K562 (cell line): ENCODE measurements at regions not wholly inside any gene's neighbourhood (a gene's known extent, or its start where the extent isn't known, plus 50 kb on each side); places are given as distances from the start of the nearest gene placed in this dataset.

Experiments used
- ATAC-seq: fragments of 200-7000 bp; cut with Tn5 transposase; 3 replicates; pipeline ENCODE4 v1.9.1; 2020; ENCODE audit warnings: moderate library complexity
- BruUV-seq: library from RNA; stranded (reverse); fragments of 400-500 nt; replicated peaks from 2 replicates; lab custom pipeline; 2021; lab: Mats Ljungman, UMichigan
- CTCF ChIA-PET: fragments of 300-600 bp; formaldehyde crosslinking; extraction: SDS; loops from one replicate; lab custom pipeline; 2021; ENCODE audit warnings: low intra/inter-chr PET ratio; lab: Yijun Ruan, JAX
- POLR2A ChIA-PET: fragments of 300-600, 350-650 bp; sonication (Branson Sonifier 250); formaldehyde crosslinking; extraction: SDS; loops from one replicate; lab custom pipeline; 2021; ENCODE audit warnings: antibody characterized with exemption, inconsistent platforms; lab: Yijun Ruan, JAX
- DNase-seq, 4 experiments: peaks; one replicate each; pipeline versions ENCODE4 v3.0.0 to v3.0.0-alpha.2; 2011 to 2018; ENCODE audit warnings: low spot score in 3 of 4, mixed read lengths in 3 of 4; ENCODE audit errors: extremely low read depth in 1 of 4
- FAIRE-seq: peaks from 2 replicates; lab custom pipeline; 2011; peaks lifted over from hg19 to GRCh38; lab: Jason Lieb, UNC
- H2AFZ ChIP-seq: 2 replicates; pipeline ENCODE4 v1.6.0; 2011; ENCODE audit warnings: low read depth, low read length, control low read depth, inconsistent platforms
- H3K27ac ChIP-seq: fragments of 200-600 bp; 3 replicates; pipeline ENCODE4 v1.8.0; 2011; ENCODE audit warnings: low read depth, mild to moderate bottlenecking, control low read depth, inconsistent platforms, low read length, moderate library complexity, mixed read lengths; ENCODE audit errors: extremely low read depth
- H3K27me3 ChIP-seq, 2 experiments: fragments of 300-600 bp in 1 of 2; 2 replicates in 1 of 2; 3 replicates in 1 of 2; pipeline versions ENCODE4 v1.6.0 to v1.8.0; 2011; ENCODE audit warnings: inconsistent platforms in 2 of 2, low read length in 2 of 2, mild to moderate bottlenecking in 1 of 2, mixed read lengths in 1 of 2, moderate library complexity in 1 of 2; ENCODE audit not compliant: control insufficient read depth in 2 of 2, insufficient read depth in 2 of 2
- H3K36me3 ChIP-seq: fragments of 300-600 bp; 3 replicates; pipeline ENCODE4 v1.8.0; 2011; ENCODE audit warnings: mild to moderate bottlenecking, low read length, inconsistent platforms; ENCODE audit not compliant: control insufficient read depth, insufficient read depth
- H3K4me1 ChIP-seq, 2 experiments: fragments of 200-600 bp in 1 of 2; replicated peaks in 1 of 2; 2 replicates in 1 of 2; 3 replicates in 1 of 2; pipeline versions ENCODE4 v1.5.1 to v1.8.0; 2011; ENCODE audit warnings: inconsistent platforms in 2 of 2, low read length in 2 of 2, mild to moderate bottlenecking in 1 of 2, mixed read lengths in 1 of 2, moderate library complexity in 1 of 2; ENCODE audit not compliant: control insufficient read depth in 2 of 2, insufficient read depth in 2 of 2
- H3K4me2 ChIP-seq: 2 replicates; pipeline ENCODE4 v1.6.1; 2011; ENCODE audit warnings: low read length, control low read depth, inconsistent platforms, mixed read lengths; ENCODE audit not compliant: insufficient read depth
- H3K4me3 ChIP-seq: fragments of 200-600 bp; sonication (generic), shearing (Covaris generic); 2 replicates; pipeline ENCODE4 v1.5.1; 2016; ENCODE audit warnings: control low read depth, inconsistent platforms
- H3K79me2 ChIP-seq: fragments of 200-600 bp; 3 replicates; pipeline ENCODE4 v1.8.0; 2011; ENCODE audit warnings: low read length, inconsistent platforms; ENCODE audit not compliant: control insufficient read depth, insufficient read depth
- H3K9ac ChIP-seq, 2 experiments: 2 replicates each; pipeline versions ENCODE4 v1.6.0 to v1.6.1; 2011; ENCODE audit warnings: low read depth in 2 of 2, low read length in 2 of 2, control low read depth in 1 of 2, inconsistent platforms in 1 of 2, mild to moderate bottlenecking in 1 of 2, mixed read lengths in 1 of 2; ENCODE audit not compliant: insufficient read depth in 1 of 2
- H3K9me1 ChIP-seq: one replicate; pipeline ENCODE4 v1.6.0; 2011; ENCODE audit warnings: inconsistent platforms, mild to moderate bottlenecking, low read length, moderate library complexity; ENCODE audit not compliant: control insufficient read depth, insufficient read depth
- H3K9me3 ChIP-seq: replicated peaks from 2 replicates; pipeline ENCODE4 v1.5.1; 2011; ENCODE audit warnings: low read depth, low read length, inconsistent platforms; ENCODE audit not compliant: control insufficient read depth, insufficient read depth
- H4K20me1 ChIP-seq: replicated peaks from 2 replicates; pipeline ENCODE4 v1.6.1; 2011; ENCODE audit warnings: low read length, inconsistent platforms, mixed read lengths; ENCODE audit not compliant: control insufficient read depth, insufficient read depth
- ATF2 ChIP-seq: sonication (generic); formaldehyde crosslinking; IDR thresholded peaks from 2 replicates; pipeline ENCODE4 v1.8.1; 2022; ENCODE audit warnings: missing genetic modification reagents
- FIP1L1 ChIP-seq: fragments of 200-400 bp; formaldehyde crosslinking; IDR thresholded peaks from 2 replicates; pipeline ENCODE4 v1.6.1; 2018; ENCODE audit warnings: mild to moderate bottlenecking, low read depth, low read length; ENCODE audit not compliant: poor library complexity, severe bottlenecking
- KLF6 ChIP-seq: fragments of 250-450 bp; sonication (Bioruptor Pico); IDR thresholded peaks from 2 replicates; pipeline ENCODE4 v1.4.0; 2020; ENCODE audit warnings: mild to moderate bottlenecking, moderate library complexity, borderline replicate concordance
- PATZ1 ChIP-seq: fragments of 250-450 bp; sonication (Bioruptor Pico); IDR thresholded peaks from 2 replicates; pipeline ENCODE4 v1.5.0; 2020; ENCODE audit warnings: mild to moderate bottlenecking, borderline replicate concordance
- RBM14 ChIP-seq: fragments of 200-400 bp; formaldehyde crosslinking; IDR thresholded peaks from 2 replicates; pipeline ENCODE4 v1.6.1; 2018; ENCODE audit warnings: low read depth, mild to moderate bottlenecking, low read length, moderate library complexity, borderline replicate concordance; ENCODE audit not compliant: insufficient read depth
- SFPQ ChIP-seq: fragments of 200-400 bp; formaldehyde crosslinking; IDR thresholded peaks from 2 replicates; pipeline ENCODE4 v1.6.1; 2017; ENCODE audit warnings: mild to moderate bottlenecking, low read depth, low read length, moderate library complexity
- SMAD1 ChIP-seq: fragments of 150-350 bp; IDR thresholded peaks from 2 replicates; pipeline ENCODE4 v1.6.1; 2014; ENCODE audit warnings: low read length, low read depth; ENCODE audit not compliant: partially characterized antibody
- SMARCA4 ChIP-seq: fragments of 450-650 bp; IDR thresholded peaks from 2 replicates; pipeline ENCODE4 v1.6.1; 2016
- USF1 ChIP-seq: sonication (generic); formaldehyde crosslinking; IDR thresholded peaks from 2 replicates; pipeline ENCODE4 v1.9.0; 2022; ENCODE audit warnings: mild to moderate bottlenecking, missing genetic modification reagents
- ZNF121 ChIP-seq: sonication (generic); formaldehyde crosslinking; conservative IDR thresholded peaks from 2 replicates; pipeline ENCODE4 v1.8.0; 2022; ENCODE audit warnings: missing genetic modification reagents
- ZNF280A ChIP-seq: fragments of 450-650 bp; IDR thresholded peaks from 2 replicates; pipeline ENCODE4 v1.6.1; 2018; ENCODE audit warnings: mild to moderate bottlenecking, low read depth; ENCODE audit not compliant: partially characterized antibody
- WGBS: fragments of 100-300 bp; shearing (Covaris generic); methylation state at CpG from one replicate; pipeline ENCODE4 v1.1.6; 2016; ENCODE audit warnings: low coverage, mixed read lengths; ENCODE audit not compliant: insufficient coverage; ENCODE audit errors: missing lambda C conversion rate; 5-methylcytosine and 5-hydroxymethylcytosine counted together
- in situ Hi-C: fragments of 300-500 bp; cut with MboI; formaldehyde crosslinking; loops from 4 replicates; pipeline ENCODE4 v1.15.0; 2018; ENCODE audit warnings: inconsistent platforms, mixed read lengths
- intact Hi-C: fragments of 100-400 bp; cut with micrococcal nuclease; formaldehyde crosslinking; loops from 2 replicates; pipeline ENCODE4 v1.14.2; 2022

GRCh38 chr1:4510276-4510691 lies 144.1 kb upstream of the AJAP1 start:
- 3% methylated on average over 4 of the region's 4 CpGs for WGBS
- DNase-seq, result no peak
- ATAC-seq, result no peak
- Histone ChIP-seq H3K4me3 (no peak overlapping the region), H3K4me2 (no peak overlapping the region), H3K27me3 (peaks cover 0 to 14% of the 10 kb centered on the region in 2 experiments; a peak in 2 of 5 replicates), H3K9me1 (no peaks in the 10 kb centered on the region), H2AFZ (no peak overlapping the region), H4K20me1 (no peaks in the 10 kb centered on the region; the same call in 1 of the 2 replicates), H3K9ac (no peak overlapping the region), H3K4me1 (no peaks in the 10 kb centered on the region), H3K79me2 (no peaks in the 10 kb centered on the region), H3K36me3 (no peaks in the 10 kb centered on the region), H3K9me3 (no peaks in the 10 kb centered on the region), H3K27ac (no peak overlapping the region)
- ChIA-PET CTCF (no interaction called here), POLR2A (no interaction called here)
- intact Hi-C loops (no loop called here), in situ Hi-C loops (no loop called here)
- no peak for FAIRE-seq
- BruUV-seq, result no TSS peak
- TF ChIP-seq ATF2 (no peak), RBM14 (no peak), SMARCA4 (no peak), ZNF280A (no peak), FIP1L1 (no peak), ZNF121 (CRISPR knock-in tag) (no peak), PATZ1 (no peak), KLF6 (CRISPR knock-in tag) (no peak), USF1 (CRISPR knock-in tag) (no peak), SFPQ (no peak), SMAD1 (no peak)
